Peyer's patch (tissue), 4 donors: ENCODE measurements at regions not wholly inside any gene's neighbourhood (a gene's known extent, or its start where the extent isn't known, plus 50 kb on each side); places are given as distances from the start of the nearest gene placed in this dataset.

Source experiments
- DNase-seq, 3 donors: peaks; one replicate each; pipeline ENCODE4 v3.0.0-alpha.2; 2017 to 2019
- H3K27ac ChIP-seq, 4 donors: fragments of 200-600 bp; sonication (generic); one replicate each; pipeline ENCODE4 v1.5.1; 2016 to 2019
- H3K27me3 ChIP-seq, 2 donors: fragments of 200-600 bp; sonication (generic); one replicate each; pipeline ENCODE4 v1.5.1; 2019
- H3K36me3 ChIP-seq, 3 donors: fragments of 200-600 bp; sonication (generic); one replicate each; pipeline ENCODE4 v1.5.1; 2016 to 2019
- H3K4me1 ChIP-seq, 4 donors: fragments of 200-600 bp; sonication (generic); one replicate each; pipeline ENCODE4 v1.5.1; 2016 to 2019
- H3K4me3 ChIP-seq, 4 donors: fragments of 200-600 bp; sonication (generic); 1 replicate in 3 of 4; 2 replicates in 1 of 4; pipeline ENCODE4 v1.5.1; 2016 to 2019; ENCODE audit warnings: mild to moderate bottlenecking in 1 of 4
- H3K9me3 ChIP-seq, 4 donors: fragments of 200-600 bp; sonication (generic); one replicate each; pipeline ENCODE4 v1.5.1; 2016 to 2019; ENCODE audit warnings: mild to moderate bottlenecking in 1 of 4
- POLR2A ChIP-seq, 2 donors: fragments of 450-650 bp; IDR thresholded peaks; one replicate each; pipeline ENCODE4 v1.5.1; 2017; ENCODE audit warnings: antibody characterized with exemption in 2 of 2, mild to moderate bottlenecking in 2 of 2, moderate library complexity in 2 of 2
- TF ChIP-seq, protein P1 (sequence below), 6 experiments: fragments of 450-650 bp in 4 of 6; fragments of 200-600 bp in 2 of 6; sonication (generic) in 1 of 6; IDR thresholded peaks; one replicate each; pipeline ENCODE4 v1.5.1; 2017 to 2019; ENCODE audit warnings: antibody characterized with exemption in 6 of 6, mild to moderate bottlenecking in 3 of 6, moderate library complexity in 1 of 6

DNA sequence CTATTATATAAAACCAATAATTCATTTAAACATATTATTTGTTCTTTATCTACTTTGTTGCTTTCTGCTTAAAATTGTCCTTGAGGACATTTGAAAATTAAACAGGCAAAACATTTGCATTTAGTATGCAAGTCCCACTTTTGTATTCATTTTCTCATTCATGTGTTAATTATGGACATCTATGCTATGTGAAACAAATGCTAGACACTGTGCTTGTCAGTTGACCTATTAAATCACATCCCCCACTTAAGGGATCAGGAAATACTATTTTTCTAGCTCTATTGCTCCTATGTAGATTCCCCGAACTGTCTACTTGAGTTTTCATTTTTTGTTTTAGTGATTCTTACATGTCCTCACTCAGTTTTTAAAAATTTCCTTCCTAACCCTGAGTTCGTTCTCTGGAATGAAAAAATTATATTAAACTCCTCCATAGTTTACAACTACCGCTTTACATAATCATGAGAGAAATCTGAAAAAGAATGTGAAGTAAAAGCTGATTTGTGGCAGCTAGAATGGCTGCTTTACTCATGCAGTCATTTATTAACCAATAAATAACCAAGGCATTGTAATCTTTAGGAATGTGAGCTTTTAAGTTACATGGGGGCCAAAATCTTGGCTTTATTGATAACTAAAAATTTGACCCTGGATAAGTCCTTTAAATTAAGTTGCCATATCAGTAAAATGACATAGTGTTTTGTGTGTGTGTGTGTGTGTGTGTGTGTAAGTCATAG lies 188.5 kb downstream of the LIG4 start:
- Histone ChIP-seq H3K4me1 (no peaks in the 10 kb centered on the region), H3K36me3 (no peaks in the 10 kb centered on the region), H3K27me3 (no peaks in the 10 kb centered on the region), H3K4me3 (no peak overlapping the region), H3K9me3 (no peaks in the 10 kb centered on the region), H3K27ac (no peak overlapping the region)
- TF ChIP-seq, protein P1, sequence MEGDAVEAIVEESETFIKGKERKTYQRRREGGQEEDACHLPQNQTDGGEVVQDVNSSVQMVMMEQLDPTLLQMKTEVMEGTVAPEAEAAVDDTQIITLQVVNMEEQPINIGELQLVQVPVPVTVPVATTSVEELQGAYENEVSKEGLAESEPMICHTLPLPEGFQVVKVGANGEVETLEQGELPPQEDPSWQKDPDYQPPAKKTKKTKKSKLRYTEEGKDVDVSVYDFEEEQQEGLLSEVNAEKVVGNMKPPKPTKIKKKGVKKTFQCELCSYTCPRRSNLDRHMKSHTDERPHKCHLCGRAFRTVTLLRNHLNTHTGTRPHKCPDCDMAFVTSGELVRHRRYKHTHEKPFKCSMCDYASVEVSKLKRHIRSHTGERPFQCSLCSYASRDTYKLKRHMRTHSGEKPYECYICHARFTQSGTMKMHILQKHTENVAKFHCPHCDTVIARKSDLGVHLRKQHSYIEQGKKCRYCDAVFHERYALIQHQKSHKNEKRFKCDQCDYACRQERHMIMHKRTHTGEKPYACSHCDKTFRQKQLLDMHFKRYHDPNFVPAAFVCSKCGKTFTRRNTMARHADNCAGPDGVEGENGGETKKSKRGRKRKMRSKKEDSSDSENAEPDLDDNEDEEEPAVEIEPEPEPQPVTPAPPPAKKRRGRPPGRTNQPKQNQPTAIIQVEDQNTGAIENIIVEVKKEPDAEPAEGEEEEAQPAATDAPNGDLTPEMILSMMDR (IDR thresholded peaks at IDR 0.05), result no peak
- no peak for TF ChIP-seq POLR2A (IDR thresholded peaks at IDR 0.05)
- no peak for DNase-seq

DNA sequence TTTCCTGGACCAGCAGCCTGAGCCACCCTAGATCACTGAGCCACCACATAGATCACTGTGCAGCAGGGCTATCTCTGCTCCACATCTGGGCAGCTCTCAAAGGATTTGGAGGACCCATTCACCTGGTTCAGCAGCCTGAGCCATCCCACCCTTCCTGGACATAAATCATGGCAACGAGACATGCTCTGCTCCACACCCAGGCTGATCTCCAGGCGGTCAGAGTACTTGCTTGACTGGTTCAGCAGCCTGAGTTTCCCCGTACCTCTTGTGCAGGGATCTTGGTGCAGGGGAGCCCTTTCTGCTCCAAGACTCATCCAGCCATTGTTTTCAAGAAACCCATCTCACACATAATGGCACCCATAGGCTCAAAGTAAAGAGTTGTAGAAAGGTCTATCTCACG lies 195.3 kb downstream of the LIG4 start:
- H3K27me3 ChIP-seq, result no peaks in the 10 kb centered on the region
- H3K9me3 ChIP-seq, result no peaks in the 10 kb centered on the region
- TF ChIP-seq, protein P1 (IDR thresholded peaks at IDR 0.05), result no peak
- no peak for TF ChIP-seq POLR2A (IDR thresholded peaks at IDR 0.05)
- no peaks in the 10 kb centered on the region for H3K36me3 ChIP-seq
- no peak overlapping the region for H3K27ac ChIP-seq
- H3K4me1 ChIP-seq, result no peaks in the 10 kb centered on the region
- no peak overlapping the region for H3K4me3 ChIP-seq
- DNase-seq, result no peak

DNA sequence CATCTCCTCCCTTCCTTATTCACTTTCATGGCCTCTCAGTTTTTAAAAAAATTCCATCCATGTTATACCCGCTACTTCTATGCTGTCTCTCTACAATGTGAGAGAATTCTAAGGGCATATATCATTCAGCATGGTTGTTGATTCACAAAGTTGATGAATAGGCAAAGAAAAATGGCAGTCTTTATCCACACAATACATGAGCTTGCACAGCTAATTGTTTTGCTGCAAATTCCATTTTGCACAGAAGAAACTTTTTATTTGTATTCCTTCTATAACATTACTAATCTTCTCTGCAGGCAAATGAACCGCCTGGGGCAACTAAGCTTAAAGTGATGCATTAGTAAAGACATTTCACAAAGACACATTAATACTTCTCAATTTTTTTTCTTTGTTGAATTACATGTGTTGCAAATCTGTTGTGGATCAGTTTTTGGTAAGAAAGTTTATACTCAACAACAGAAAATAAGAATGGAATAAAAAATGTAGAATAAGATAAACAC lies 196.9 kb downstream of the LIG4 start:
- Histone ChIP-seq H3K9me3 (no peaks in the 10 kb centered on the region), H3K4me3 (no peak overlapping the region), H3K36me3 (no peaks in the 10 kb centered on the region), H3K27me3 (no peaks in the 10 kb centered on the region), H3K27ac (no peak overlapping the region), H3K4me1 (no peaks in the 10 kb centered on the region)
- DNase-seq, result no peak
- TF ChIP-seq, protein P1 (IDR thresholded peaks at IDR 0.05), result no peak
- no peak for TF ChIP-seq POLR2A (IDR thresholded peaks at IDR 0.05)

DNA sequence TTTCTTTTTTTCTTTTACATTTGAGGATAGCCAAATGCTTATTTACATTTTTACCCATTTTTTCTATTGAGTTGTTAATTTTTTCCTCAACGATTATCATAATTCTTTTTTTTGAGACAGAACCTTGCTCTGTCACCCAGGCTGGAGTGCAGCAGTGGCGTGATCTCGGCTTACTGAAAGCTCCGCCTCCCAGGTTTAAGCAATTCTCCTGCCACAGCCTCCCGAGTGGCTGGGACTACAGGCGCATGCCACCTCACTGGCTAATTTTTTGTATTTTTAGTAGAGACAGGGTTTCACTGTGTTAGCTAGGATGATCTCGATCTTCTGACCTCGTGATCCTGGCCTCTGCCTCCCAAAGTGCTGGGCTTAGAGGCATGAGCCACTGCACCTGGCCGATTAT lies 208.7 kb downstream of the LIG4 start:
- Histone ChIP-seq H3K4me3 (no peak overlapping the region), H3K36me3 (no peaks in the 10 kb centered on the region), H3K4me1 (no peaks in the 10 kb centered on the region), H3K27ac (no peak overlapping the region), H3K27me3 (no peaks in the 10 kb centered on the region), H3K9me3 (no peaks in the 10 kb centered on the region)
- no peak for DNase-seq
- TF ChIP-seq, protein P1 (IDR thresholded peaks at IDR 0.05), result no peak
- TF ChIP-seq POLR2A (IDR thresholded peaks at IDR 0.05), result no peak

DNA sequence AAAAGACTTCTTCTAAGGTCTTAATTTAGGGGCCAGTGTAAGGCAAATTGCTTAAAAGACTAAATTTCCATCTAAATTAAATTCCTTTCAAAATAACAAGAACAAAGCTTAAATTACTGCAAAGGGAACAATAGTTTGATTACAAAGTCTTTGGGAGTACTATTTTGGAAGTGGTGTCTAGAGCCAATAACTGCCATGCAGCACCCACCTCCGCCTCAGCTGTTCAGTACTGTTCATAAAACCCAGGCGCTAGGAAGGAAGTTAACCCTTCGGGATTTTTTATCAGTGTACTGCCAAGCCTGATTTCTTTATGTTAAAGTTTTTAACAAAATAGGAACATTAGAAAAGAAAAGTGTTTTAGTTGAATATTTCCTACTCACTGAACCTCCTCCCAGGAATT lies 210.1 kb downstream of the LIG4 start:
- H3K4me3 ChIP-seq, result no peak overlapping the region
- no peaks in the 10 kb centered on the region for H3K36me3 ChIP-seq
- no peak overlapping the region for H3K27ac ChIP-seq
- DNase-seq, result no peak
- no peaks in the 10 kb centered on the region for H3K9me3 ChIP-seq
- H3K27me3 ChIP-seq, result no peaks in the 10 kb centered on the region
- no peaks in the 10 kb centered on the region for H3K4me1 ChIP-seq
- TF ChIP-seq POLR2A (IDR thresholded peaks at IDR 0.05), result no peak
- TF ChIP-seq, protein P1 (IDR thresholded peaks at IDR 0.05), result no peak
